Kidney epithelial cell (primary cell): ENCODE measurements at regions not wholly inside any gene's neighbourhood (a gene's known extent, or its start where the extent isn't known, plus 50 kb on each side); places are given as distances from the start of the nearest gene placed in this dataset.

Experiments
- DNase-seq: peaks from one replicate; pipeline ENCODE4 v3.0.0-alpha.2; 2010; ENCODE audit warnings: low read depth
- H3K27me3 ChIP-seq: 2 replicates; pipeline ENCODE4 v1.6.0; 2011; ENCODE audit warnings: low read length; ENCODE audit not compliant: control insufficient read depth, insufficient read depth
- H3K36me3 ChIP-seq: 2 replicates; pipeline ENCODE4 v1.5.1; 2011; ENCODE audit warnings: low read length; ENCODE audit not compliant: control insufficient read depth, insufficient read depth
- H3K4me3 ChIP-seq: 2 replicates; pipeline ENCODE4 v1.5.1; 2011; ENCODE audit warnings: low read depth, mild to moderate bottlenecking, control low read depth, low read length
- TF ChIP-seq, protein P1 (sequence below): IDR thresholded peaks from 2 replicates; pipeline ENCODE4 v1.5.1; 2011; ENCODE audit warnings: mild to moderate bottlenecking, moderate library complexity, low read length, control low read depth, inconsistent platforms; ENCODE audit not compliant: insufficient read depth, poor library complexity, severe bottlenecking

DNA sequence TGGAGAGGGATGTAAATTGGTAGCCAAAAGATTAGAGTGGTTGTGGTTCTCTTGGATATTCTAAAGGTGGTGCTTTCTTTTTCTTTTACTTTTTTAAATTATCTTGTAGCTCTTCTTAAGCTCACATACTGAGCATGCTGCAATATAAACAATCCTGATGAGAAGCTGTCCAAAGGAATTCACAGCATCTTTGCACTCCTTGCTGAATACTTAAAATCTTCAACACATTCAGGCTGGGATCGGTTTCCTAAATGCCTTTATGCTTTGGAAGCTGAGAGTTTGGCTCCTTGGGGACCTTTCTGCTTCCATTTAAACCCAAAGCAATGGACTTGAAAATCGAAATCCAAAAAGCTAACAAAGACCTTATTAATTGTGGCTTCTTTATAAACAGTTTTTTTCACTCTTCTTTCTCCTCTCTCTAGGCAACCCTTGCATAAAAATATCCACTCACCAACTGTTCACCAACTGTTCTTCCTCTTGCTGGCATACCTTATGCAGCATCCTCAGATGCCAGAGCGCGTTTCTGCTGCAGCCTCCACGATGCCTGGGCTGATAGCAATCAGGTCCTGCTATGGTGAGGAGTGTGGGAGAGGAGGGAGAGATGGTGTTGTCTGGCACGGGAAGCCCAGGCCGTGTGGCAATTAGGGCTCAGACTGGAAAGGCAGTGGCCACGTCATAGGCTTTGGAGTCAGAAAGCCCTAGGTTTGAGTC is 535.8 kb upstream of the DAB1 start:
- Histone ChIP-seq H3K4me3 (no peak overlapping the region), H3K36me3 (no peaks in the 10 kb centered on the region), H3K27me3 (no peaks in the 10 kb centered on the region)
- TF ChIP-seq, protein P1, sequence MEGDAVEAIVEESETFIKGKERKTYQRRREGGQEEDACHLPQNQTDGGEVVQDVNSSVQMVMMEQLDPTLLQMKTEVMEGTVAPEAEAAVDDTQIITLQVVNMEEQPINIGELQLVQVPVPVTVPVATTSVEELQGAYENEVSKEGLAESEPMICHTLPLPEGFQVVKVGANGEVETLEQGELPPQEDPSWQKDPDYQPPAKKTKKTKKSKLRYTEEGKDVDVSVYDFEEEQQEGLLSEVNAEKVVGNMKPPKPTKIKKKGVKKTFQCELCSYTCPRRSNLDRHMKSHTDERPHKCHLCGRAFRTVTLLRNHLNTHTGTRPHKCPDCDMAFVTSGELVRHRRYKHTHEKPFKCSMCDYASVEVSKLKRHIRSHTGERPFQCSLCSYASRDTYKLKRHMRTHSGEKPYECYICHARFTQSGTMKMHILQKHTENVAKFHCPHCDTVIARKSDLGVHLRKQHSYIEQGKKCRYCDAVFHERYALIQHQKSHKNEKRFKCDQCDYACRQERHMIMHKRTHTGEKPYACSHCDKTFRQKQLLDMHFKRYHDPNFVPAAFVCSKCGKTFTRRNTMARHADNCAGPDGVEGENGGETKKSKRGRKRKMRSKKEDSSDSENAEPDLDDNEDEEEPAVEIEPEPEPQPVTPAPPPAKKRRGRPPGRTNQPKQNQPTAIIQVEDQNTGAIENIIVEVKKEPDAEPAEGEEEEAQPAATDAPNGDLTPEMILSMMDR, result no peak
- no peak for DNase-seq

DNA sequence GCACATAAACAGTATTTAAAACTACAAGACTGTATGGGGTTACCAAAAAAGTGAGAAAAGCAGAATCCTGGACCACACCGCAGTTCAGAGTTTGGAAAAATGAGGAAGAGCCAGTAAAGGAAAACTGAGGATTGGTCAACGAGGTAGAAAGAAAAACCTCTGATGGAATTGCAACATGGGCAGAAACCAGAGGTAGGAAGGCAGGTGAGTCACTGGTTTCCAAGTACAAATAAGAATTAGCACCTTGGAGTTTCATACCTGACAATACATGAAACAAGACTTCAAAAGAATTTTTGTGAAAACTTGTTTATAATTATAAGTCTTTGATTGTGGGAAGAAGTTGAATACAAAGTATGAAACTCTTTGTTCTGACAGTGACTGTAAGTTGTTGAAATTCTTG is 533.7 kb upstream of the DAB1 start:
- no peak for DNase-seq

DNA sequence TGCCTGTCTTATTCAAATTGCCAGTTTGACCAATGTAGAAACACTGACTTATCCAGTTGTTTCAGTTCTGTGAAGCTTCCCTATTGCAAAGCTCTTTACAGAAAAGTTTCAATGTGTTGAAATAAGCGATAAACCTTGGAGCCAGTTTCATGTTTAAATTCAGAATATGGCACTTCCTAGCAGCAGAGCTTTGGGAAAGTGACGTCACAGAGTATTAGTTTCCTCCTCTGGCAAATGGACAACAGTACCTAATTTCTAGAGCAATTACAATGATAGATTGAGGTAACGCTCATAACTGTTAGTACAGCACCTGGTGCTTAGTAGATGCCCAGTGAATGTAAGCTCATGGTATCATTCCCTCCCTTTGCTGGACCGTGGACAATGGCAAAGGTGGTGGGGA is 527.5 kb upstream of the DAB1 start:
- H3K27me3 ChIP-seq, result no peaks in the 10 kb centered on the region
- DNase-seq, result no peak
- TF ChIP-seq, protein P1, result no peak
- no peaks in the 10 kb centered on the region for H3K36me3 ChIP-seq
- no peak overlapping the region for H3K4me3 ChIP-seq

More for the DNA sequence above, 533.7 kb upstream of the DAB1 start:
- H3K4me3 ChIP-seq, result no peak overlapping the region
- TF ChIP-seq, protein P1, result no peak
- no peaks in the 10 kb centered on the region for H3K27me3 ChIP-seq
- H3K36me3 ChIP-seq, result no peaks in the 10 kb centered on the region

DNA sequence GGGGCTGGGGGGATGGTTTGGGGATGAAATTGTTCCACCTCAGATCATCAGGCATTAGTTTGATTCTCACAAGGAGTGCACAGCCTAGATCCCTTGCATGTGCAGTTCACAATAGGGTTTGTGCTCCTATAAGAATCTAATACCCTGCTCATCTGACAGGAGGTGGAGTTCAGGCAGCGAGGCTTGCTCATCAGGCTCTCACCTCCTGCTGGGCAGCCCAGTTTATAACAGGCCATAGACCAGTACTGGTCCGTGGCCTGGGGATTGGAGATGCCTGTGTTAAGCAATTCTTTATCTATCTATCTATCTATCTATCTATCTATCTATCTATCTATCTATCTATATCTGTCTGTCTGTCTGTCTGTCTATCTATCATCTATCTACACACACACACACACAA is 525.3 kb upstream of the DAB1 start:
- no peak overlapping the region for H3K4me3 ChIP-seq
- no peaks in the 10 kb centered on the region for H3K36me3 ChIP-seq
- DNase-seq, result no peak
- H3K27me3 ChIP-seq, result no peaks in the 10 kb centered on the region
- TF ChIP-seq, protein P1, result no peak

DNA sequence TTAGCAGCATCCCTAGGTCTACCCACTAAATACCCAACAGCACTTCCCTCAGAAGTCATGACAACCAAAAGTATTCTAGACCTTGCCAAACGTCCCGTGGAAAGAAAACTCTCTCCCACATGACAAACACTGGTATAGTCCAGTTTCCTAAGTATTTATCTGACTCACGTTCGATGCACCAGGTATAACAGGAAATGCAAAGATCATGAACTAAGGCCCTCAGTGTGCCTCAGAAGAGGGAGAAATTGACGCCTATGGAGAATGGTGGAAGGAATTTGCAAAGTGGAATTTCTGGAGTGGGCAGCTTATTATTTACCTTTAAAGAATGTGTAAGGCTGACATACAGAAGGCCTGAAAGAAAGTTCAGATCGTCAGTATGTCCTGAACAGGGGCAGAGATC is 523.6 kb upstream of the DAB1 start:
- Histone ChIP-seq H3K27me3 (no peaks in the 10 kb centered on the region), H3K4me3 (no peak overlapping the region), H3K36me3 (no peaks in the 10 kb centered on the region)
- DNase-seq, result no peak
- TF ChIP-seq, protein P1, result no peak

DNA sequence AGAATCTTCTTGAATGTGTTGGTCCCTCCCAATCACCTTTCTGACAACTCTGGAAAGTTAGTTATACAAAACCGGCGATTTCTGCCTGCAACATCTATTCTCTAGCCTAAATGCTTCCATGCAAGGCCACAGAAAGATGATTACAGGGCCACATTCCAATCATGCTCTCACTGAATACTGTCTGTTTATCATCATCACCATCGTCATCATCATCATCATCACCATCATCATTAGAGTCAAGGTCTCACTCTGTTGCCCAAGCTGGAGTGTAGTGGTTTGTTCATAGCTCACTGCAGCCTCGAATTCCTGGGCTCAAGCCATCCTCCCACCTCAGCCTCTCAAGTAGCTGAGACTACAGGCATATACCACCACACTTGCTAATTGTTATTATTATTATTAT is 521.2 kb upstream of the DAB1 start:
- DNase-seq, result no peak
- H3K36me3 ChIP-seq, result no peaks in the 10 kb centered on the region
- no peak overlapping the region for H3K4me3 ChIP-seq

More for the DNA sequence above, 521.2 kb upstream of the DAB1 start:
- TF ChIP-seq, protein P1, result no peak
- no peaks in the 10 kb centered on the region for H3K27me3 ChIP-seq
